GM23338 (cell line): ENCODE measurements at regions not wholly inside any gene's neighbourhood (a gene's known extent, or its start where the extent isn't known, plus 50 kb on each side); places are given as distances from the start of the nearest gene placed in this dataset.

Source experiments
- ATAC-seq: fragments of 200-7000 bp; cut with Tn5 transposase; 3 replicates; pipeline ENCODE4 v1.9.1; 2020
- DNase-seq: peaks from one replicate; pipeline ENCODE4 v3.0.0-alpha.2; 2015; ENCODE audit warnings: low spot score
- H2AFZ ChIP-seq: fragments of 200-600 bp; sonication (generic); 2 replicates; pipeline ENCODE4 v1.8.0; 2016; ENCODE audit warnings: antibody characterized with exemption, mild to moderate bottlenecking, moderate library complexity
- H3F3A ChIP-seq: fragments of 200-600 bp; sonication (generic); replicated peaks from 2 replicates; pipeline ENCODE4 v1.8.0; 2017; ENCODE audit warnings: antibody characterized with exemption, mixed run types, low read depth
- H3K27ac ChIP-seq: fragments of 200-600 bp; sonication (generic); 2 replicates; pipeline ENCODE4 v1.6.1; 2016; ENCODE audit warnings: low read depth
- H3K27me3 ChIP-seq: fragments of 200-600 bp; sonication (generic); 2 replicates; pipeline ENCODE4 v1.8.0; 2016; ENCODE audit warnings: mild to moderate bottlenecking, mixed run types, moderate library complexity; ENCODE audit not compliant: insufficient read depth
- H3K36me3 ChIP-seq: fragments of 200-600 bp; sonication (generic); 2 replicates; pipeline ENCODE4 v1.8.0; 2016; ENCODE audit warnings: mild to moderate bottlenecking; ENCODE audit not compliant: insufficient read depth
- H3K4me1 ChIP-seq: fragments of 200-600 bp; sonication (generic); 2 replicates; pipeline ENCODE4 v1.8.0; 2016; ENCODE audit warnings: mild to moderate bottlenecking, moderate library complexity; ENCODE audit not compliant: insufficient read depth
- H3K4me2 ChIP-seq: fragments of 200-600 bp; sonication (generic); 2 replicates; pipeline ENCODE4 v1.7.1; 2017; ENCODE audit warnings: mixed run types
- H3K4me3 ChIP-seq: fragments of 200-600 bp; sonication (generic); 2 replicates; pipeline ENCODE4 v1.6.1; 2016; ENCODE audit warnings: mixed run types
- H3K79me2 ChIP-seq: fragments of 200-600 bp; sonication (generic); replicated peaks from 2 replicates; pipeline ENCODE4 v1.8.0; 2017; ENCODE audit warnings: mild to moderate bottlenecking; ENCODE audit not compliant: insufficient read depth
- H3K9me2 ChIP-seq: fragments of 200-600 bp; sonication (generic); 2 replicates; pipeline ENCODE4 v1.8.0; 2017; ENCODE audit not compliant: insufficient read depth
- H4K20me1 ChIP-seq: fragments of 200-600 bp; sonication (generic); replicated peaks from 2 replicates; pipeline ENCODE4 v1.8.0; 2017; ENCODE audit warnings: mild to moderate bottlenecking; ENCODE audit not compliant: insufficient read depth
- H3K27ac Mint-ChIP-seq: 2 replicates; pipeline ENCODE4 v1.8.0; 2020; ENCODE audit warnings: inconsistent platforms, mild to moderate bottlenecking, moderate library complexity, mixed read lengths
- H3K27me3 Mint-ChIP-seq: 3 replicates; pipeline ENCODE4 v1.8.0; 2022; ENCODE audit warnings: low read depth, mild to moderate bottlenecking, moderate library complexity, mixed read lengths, inconsistent platforms; ENCODE audit not compliant: insufficient read depth, poor library complexity
- H3K36me3 Mint-ChIP-seq: 3 replicates; pipeline ENCODE4 v1.8.0; 2021; ENCODE audit warnings: low read depth, mild to moderate bottlenecking, inconsistent platforms, moderate library complexity, mixed read lengths
- H3K4me1 Mint-ChIP-seq: 3 replicates; pipeline ENCODE4 v1.8.0; 2020; ENCODE audit warnings: mild to moderate bottlenecking, inconsistent platforms, mixed read lengths
- H3K4me3 Mint-ChIP-seq: 3 replicates; pipeline ENCODE4 v1.8.0; 2021; ENCODE audit warnings: moderate library complexity, mild to moderate bottlenecking, inconsistent platforms, mixed read lengths
- H3K9me3 Mint-ChIP-seq: 3 replicates; pipeline ENCODE4 v1.8.0; 2020; ENCODE audit warnings: moderate library complexity, mild to moderate bottlenecking, inconsistent platforms, mixed read lengths
- CREB1 ChIP-seq: fragments of 250-450 bp; sonication (Bioruptor Pico); IDR thresholded peaks from 2 replicates; pipeline ENCODE4 v1.5.0; 2020; ENCODE audit warnings: low read depth, mild to moderate bottlenecking, moderate library complexity
- EZH2phosphoT487 ChIP-seq: fragments of 200-600 bp; sonication (generic); IDR thresholded peaks from one replicate; pipeline ENCODE4 v1.8.1; 2018; ENCODE audit warnings: antibody characterized with exemption; ENCODE audit not compliant: unreplicated experiment
- JUNB ChIP-seq: IDR thresholded peaks from one replicate; pipeline ENCODE4 v1.6.1; 2016; ENCODE audit warnings: antibody characterized with exemption; ENCODE audit not compliant: unreplicated experiment
- NANOG ChIP-seq: IDR thresholded peaks from 2 replicates; pipeline ENCODE4 v1.6.1; 2016; ENCODE audit warnings: antibody characterized with exemption, borderline replicate concordance
- POLR2AphosphoS5 ChIP-seq: IDR thresholded peaks from 2 replicates; pipeline ENCODE4 v1.6.1; 2016; ENCODE audit warnings: antibody characterized with exemption, low read depth
- REST ChIP-seq: IDR thresholded peaks from one replicate; pipeline ENCODE4 v1.6.1; 2018; ENCODE audit warnings: antibody characterized with exemption; ENCODE audit not compliant: unreplicated experiment
- ZNF114 ChIP-seq: fragments of 250-450 bp; sonication (Bioruptor Pico); IDR thresholded peaks from 2 replicates; pipeline ENCODE4 v1.5.0; 2020; ENCODE audit warnings: mild to moderate bottlenecking, moderate library complexity
- ZNF462 ChIP-seq: fragments of 250-450 bp; sonication (Bioruptor Pico); IDR thresholded peaks from 2 replicates; pipeline ENCODE4 v1.5.0; 2020; ENCODE audit warnings: mild to moderate bottlenecking, moderate library complexity

GRCh38 chr18:57223144-57223870 is 76.4 kb downstream of the BOD1L2 start (continued):
- TF ChIP-seq REST (no peak), ZNF114 (CRISPR knock-in tag) (no peak), EZH2phosphoT487 (no peak)

- peak overlapping the region; percentile 44; the same call in 1 of the 2 replicates for H2AFZ ChIP-seq
- H3K36me3 ChIP-seq: no peaks in the 10 kb centered on the region
- ATAC-seq (peak; percentile 47; the same call in 2 of the 3 replicates), DNase-seq (peak; percentile 10)
- no peaks in the 10 kb centered on the region for H3K27me3 ChIP-seq
- Mint-ChIP-seq H3K27me3 (peaks cover 6% of the 10 kb centered on the region), H3K4me1 (peaks cover 10% of the 10 kb centered on the region; the same call in 2 of the 3 replicates), H3K4me3 (no peak overlapping the region), H3K36me3 (no peaks in the 10 kb centered on the region; the same call in 2 of the 3 replicates), H3K27ac (no peak overlapping the region; the same call in 1 of the 2 replicates), H3K9me3 (peaks cover 6% of the 10 kb centered on the region; the same call in 2 of the 3 replicates)
- no peak overlapping the region for H3K4me2 ChIP-seq
- H3K9me2 ChIP-seq: 0 out of 2 replicates have a peak, but pooled peaks cover 5% of the 10 kb centered on the region
- H3K4me1 ChIP-seq: peaks cover 4% of the 10 kb centered on the region; the same call in 1 of the 2 replicates
- H4K20me1 ChIP-seq: no peaks in the 10 kb centered on the region
- H3K79me2 ChIP-seq: no peaks in the 10 kb centered on the region
- no peak overlapping the region for H3K4me3 ChIP-seq
- H3F3A ChIP-seq: no peaks in the 10 kb centered on the region
- H3K27ac ChIP-seq: no peak overlapping the region
- TF ChIP-seq EZH2phosphoT487 (no peak), CREB1 (CRISPR knock-in tag) (no peak), NANOG (no peak), JUNB (no peak), POLR2AphosphoS5 (no peak), ZNF462 (CRISPR knock-in tag) (no peak), REST (no peak)
Measured at GRCh38 chr18:57230861-57231585, 84.1 kb downstream of the BOD1L2 start.
